Gastroesophageal sphincter (tissue), 3 donors: ENCODE measurements at regions not wholly inside any gene's neighbourhood (a gene's known extent, or its start where the extent isn't known, plus 50 kb on each side); places are given as distances from the start of the nearest gene placed in this dataset.

ENCODE experiments used
- POLR2A ChIP-seq, 2 donors: fragments of 450-650 bp; IDR thresholded peaks; one replicate each; pipeline ENCODE4 v1.6.1; 2017; ENCODE audit warnings: antibody characterized with exemption in 2 of 2, mild to moderate bottlenecking in 2 of 2, moderate library complexity in 1 of 2
- POLR2AphosphoS5 ChIP-seq: sonication (generic); formaldehyde crosslinking; IDR thresholded peaks from one replicate; pipeline ENCODE4 v1.6.1; 2017; ENCODE audit warnings: antibody characterized with exemption
- TF ChIP-seq, protein P1 (sequence below), 4 experiments: fragments of 200-600 bp in 2 of 4; fragments of 450-650 bp in 2 of 4; sonication (generic) in 1 of 4; IDR thresholded peaks; one replicate each; pipeline ENCODE4 v1.5.1; 2017 to 2019; ENCODE audit warnings: antibody characterized with exemption in 4 of 4, mild to moderate bottlenecking in 2 of 4, moderate library complexity in 2 of 4

- TF ChIP-seq POLR2AphosphoS5, result no peak
- TF ChIP-seq, protein P1, sequence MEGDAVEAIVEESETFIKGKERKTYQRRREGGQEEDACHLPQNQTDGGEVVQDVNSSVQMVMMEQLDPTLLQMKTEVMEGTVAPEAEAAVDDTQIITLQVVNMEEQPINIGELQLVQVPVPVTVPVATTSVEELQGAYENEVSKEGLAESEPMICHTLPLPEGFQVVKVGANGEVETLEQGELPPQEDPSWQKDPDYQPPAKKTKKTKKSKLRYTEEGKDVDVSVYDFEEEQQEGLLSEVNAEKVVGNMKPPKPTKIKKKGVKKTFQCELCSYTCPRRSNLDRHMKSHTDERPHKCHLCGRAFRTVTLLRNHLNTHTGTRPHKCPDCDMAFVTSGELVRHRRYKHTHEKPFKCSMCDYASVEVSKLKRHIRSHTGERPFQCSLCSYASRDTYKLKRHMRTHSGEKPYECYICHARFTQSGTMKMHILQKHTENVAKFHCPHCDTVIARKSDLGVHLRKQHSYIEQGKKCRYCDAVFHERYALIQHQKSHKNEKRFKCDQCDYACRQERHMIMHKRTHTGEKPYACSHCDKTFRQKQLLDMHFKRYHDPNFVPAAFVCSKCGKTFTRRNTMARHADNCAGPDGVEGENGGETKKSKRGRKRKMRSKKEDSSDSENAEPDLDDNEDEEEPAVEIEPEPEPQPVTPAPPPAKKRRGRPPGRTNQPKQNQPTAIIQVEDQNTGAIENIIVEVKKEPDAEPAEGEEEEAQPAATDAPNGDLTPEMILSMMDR (IDR thresholded peaks at IDR 0.05), result no peak
- TF ChIP-seq POLR2A (IDR thresholded peaks at IDR 0.05), result no peak
These were observed 867.9 kb upstream of the POU3F3 start for GRCh38 chr2:103986001-103986400.
